ENCODE measurements at regions not wholly inside any gene's neighbourhood (a gene's known extent, or its start where the extent isn't known, plus 50 kb on each side); places are given as distances from the start of the nearest gene placed in this dataset.
A peak's percentile ranks its signal among the peaks of the same experiment; 100 is the strongest.
"Not testable (repeated sequence)": the region's sequence is repeated elsewhere in the genome, so short reads cannot be mapped to it uniquely, and the experiment has no call there.

DNA sequence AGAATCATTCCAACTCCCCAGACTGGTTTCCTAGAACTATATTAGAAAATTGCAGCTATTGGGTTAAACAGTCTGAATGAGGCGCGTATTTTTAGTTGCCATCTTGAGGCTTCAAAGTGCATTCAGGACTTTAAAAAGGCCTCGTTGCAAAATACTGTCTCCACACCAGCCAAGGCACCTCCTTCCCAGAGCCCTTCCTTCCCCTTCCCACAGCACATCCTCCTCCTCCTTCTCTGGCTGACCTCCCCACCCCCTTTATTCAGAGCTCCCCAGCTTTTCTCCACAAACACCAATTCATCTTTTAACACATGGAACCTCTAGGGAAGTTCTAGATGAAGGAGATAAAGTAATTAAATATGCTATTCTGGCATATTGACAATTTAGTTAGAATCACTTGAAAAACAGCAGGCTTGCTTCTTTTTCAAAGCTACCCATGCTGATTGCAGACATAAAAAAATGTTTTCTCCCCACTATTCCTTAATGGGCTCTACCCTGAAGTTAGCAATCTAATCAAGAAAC is 90.3 kb downstream of the RTP5 start:
- DNase-seq, result no peak

GRCh38 chr2:241961454-241961853 is 91.9 kb downstream of the RTP5 start:
- no peak for DNase-seq

- DNase-seq, result no peak
Observed at GRCh38 chr2:241964133-241964532, 94.6 kb downstream of the RTP5 start.

DNA sequence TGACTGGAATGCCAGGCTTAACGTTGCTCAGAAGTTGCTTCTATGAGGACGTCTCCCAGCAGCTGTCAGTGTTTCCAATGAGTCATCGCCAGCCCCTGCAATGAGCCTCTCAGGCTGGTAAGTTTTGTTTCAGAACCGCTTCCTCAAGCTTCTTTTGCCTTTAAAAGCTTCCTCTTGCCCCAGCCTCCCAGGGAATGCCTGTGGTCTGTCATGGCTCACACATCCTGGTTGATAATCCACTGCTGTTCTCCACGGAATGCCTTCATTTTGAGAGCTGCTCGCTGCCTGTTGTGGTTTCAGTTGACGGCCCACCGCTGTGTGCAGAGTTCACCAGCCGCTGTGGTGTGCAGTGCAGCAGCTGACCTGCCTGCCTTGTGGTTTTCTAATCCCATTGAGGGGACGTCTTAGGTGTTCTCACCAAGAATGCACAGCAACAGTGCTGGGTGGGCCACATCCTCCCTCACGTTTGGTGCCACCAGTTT is 96.4 kb downstream of the RTP5 start:
- DNase-seq, result no peak

DNA sequence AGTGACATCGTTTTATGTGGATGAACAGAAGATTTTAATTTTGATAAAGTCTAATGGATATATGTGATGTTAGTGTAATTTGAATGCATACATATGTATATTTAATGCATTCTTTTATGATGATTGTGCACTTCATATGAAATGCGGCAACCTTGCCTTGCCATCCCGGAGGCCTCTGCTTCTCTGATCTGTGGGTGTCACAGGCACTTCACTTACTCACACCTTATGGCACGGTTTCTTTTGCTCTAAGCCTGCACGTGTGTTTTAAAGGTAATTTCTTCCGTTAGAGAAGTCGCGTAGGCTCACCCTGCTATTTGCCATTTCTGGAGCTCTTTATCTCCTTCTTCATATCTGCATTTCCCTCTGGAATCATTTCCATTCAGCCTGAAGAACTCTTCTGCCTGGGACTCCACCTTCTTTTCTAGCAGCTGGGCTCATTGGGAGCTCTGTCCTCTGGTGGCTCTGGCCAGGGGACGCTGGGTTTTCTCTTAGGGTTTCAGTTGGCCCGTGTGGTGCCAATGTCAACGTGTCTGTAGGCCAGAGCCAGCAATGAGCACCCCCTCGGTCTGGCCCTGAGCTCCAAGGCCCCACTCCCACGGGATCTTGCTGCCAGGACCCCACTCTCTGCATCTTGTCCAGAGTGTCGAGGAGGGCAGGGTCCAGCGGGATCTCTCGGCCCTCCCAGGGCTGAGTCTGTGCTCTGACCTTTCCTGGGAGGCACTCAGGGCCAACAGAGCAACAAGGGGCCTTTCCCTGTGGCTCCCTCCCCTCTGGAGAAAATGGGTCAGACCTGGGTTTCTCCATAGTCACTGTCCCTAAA is 97.3 kb downstream of the RTP5 start:
- DNase-seq, result no peak

DNA sequence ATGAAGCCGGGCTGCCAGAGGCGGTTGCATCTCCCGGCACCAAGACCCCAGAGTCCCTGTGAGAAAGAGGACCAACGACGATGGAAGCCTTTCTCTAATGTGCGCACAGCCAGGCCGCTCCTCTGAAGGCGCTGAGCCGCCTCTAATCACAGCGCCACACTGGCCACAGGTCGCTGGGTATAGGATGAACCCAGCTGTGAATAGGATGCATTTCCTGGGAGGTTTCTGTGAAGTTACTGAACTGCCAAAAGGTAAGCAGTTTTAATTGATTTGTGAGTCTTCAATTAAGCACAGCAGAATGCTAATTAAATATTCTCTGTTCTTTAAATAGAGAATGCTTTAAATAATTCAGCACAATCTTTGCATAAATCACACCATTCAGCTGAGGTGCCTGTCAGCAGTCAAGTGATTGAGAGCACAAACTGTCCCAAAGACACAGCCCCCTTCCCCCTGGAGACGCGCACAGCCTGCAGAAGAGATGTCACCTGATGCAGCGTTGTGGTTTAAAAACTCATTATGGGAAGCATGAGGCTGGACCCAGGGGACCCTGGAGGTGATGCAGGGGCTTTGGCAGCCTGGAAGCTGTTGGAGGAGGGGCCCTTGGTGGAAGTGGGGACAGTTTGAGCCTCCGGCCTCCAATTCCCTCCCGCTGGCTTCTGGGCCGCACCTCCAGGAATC is 98.1 kb downstream of the RTP5 start:
- peak; percentile 37 for DNase-seq

DNA sequence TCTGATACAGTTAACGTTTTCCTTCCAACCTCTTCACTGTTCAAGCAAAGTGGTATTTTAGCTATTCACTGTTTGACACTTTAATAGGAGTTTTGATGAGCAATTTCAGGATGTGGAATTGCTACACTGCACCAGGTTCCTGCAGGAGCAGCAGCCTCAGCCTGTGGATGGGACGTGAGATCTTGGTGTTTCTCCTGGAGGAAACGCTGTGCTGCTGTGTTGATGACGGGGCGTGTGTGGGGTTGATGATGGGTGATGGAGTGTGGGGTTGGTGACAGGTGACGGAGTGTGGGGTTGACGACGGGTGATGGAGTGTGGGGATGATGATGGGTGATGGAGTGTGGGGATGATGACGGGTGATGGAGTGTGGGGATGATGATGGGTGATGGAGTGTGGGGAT is 98.9 kb downstream of the RTP5 start:
- no peak for DNase-seq

DNA sequence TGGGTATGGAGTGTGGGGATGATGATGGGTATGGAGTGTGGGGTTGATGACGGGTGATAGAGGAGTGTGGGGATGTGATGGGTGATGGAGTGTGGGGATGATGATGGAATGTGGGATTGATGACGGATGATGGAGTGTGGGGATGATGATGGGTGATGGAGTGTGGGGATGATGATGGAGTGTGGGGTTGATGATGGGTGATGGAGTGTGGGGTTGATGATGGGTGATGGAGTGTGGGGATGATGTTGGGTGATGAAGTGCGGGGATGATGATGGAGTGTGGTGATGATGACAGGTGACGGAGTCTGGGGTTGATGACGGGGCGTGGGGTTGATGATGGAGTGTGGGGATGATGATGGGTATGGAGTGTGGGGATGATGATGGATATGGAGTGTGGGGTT is 99.7 kb downstream of the RTP5 start:
- not testable (repeated sequence) for DNase-seq

DNA sequence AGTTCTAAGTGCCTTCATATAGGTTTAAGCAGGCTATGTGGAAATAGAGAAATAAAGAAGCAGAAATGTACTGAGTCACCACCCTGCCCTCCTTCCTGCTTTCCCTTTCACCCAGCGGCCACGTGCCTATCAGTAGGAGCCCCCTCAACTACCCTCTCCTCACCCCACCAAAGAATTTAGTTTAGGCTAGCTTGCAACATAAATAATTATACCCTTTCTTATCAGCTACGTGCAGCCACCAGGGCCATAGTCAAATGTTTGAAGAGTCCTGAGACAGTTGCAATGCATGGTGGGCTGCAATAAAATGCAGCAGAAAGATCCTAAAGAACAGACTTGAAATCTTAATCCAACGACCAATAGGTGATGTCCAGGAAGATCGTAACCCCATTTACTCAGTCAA is 101.2 kb downstream of the RTP5 start:
- DNase-seq, result no peak

DNA sequence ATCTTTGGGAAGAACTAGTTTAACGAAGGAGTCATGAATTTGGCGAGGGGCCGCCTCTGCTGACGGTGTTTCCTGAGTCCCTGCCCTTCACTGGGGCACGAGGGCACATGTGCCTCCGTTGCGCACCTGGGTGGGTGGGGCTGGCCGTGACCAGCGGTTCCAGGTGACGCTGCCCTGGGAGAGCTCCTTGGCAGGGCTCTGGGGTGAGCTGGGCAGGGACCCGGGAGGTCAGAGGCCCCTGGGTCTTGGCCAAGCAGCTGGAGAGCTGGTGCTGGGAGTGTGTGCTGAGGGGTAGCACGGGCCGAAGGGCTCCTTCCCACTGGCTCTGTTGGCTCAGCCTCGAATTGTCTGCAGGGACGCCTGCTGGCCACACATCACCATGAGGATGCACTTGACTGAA is 104.6 kb downstream of the RTP5 start:
- no peak for DNase-seq

DNA sequence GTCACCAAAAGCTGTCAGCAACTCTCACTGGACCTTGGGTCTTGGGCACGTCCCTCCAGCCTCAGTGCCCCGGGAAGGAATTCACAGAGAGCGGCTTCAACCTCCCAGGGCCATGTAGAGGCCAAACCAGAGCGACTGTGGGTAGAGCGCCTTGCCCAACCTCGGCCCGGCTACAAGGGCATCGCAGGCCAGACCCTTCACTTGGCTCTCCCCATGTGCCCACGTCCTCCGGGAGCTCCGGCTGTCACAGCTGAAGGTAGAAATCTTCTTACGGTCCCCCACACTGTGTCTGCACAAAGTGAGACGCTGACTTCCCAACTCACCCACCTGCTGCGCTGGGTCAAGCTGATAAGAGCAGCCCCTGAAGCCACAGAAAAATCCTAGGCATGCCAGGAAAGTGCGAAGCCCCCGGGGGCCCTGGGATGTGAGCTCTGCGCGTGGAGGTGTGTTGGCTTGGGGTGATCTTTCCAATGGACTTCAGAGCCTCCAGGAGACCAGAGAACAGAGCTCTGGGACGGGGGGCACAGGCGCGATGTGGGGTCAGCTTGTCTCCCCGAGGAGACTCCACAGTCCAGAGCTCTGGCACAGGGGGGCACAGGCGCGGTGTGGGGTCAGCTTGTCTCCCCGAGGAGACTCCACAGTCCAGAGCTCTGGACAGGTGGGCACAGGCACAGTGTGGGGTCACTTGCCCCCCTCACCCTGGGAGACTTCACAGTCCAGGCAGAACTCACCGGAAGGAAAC is 105.5 kb downstream of the RTP5 start:
- no peak for DNase-seq

DNA sequence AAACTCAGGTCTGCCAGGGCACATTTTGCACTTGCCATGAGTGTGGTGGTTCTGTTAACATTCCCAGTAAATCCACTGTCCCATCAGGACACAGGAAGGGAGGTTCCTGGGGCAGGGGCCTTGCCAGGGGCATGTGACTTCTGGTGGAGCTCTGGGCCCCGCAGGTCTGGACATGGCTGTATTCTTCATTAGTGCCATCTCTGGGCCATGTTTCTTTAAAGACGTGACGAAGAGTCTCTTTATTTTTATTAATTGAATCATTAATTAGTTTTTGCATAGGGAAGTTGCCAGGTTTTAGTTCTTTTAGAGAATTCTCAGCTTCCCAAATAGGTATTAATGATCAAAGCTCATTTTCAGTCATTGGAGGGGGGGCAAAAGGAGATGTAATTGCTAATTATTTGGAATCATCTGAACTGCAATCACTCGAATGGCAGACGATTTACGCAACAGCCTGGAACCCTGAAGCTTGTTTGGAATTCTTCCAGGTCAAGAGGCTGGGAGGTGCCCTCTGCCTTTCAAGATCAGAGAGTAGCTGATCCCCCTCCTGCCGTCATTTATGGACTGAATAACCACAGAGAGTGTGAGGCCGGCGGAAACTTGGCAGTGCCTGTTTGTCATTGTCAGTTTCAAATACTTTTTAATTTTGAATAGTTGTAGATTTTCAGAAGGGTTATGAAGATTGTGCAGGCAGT is 106.2 kb downstream of the RTP5 start:
- DNase-seq, result no peak

DNA sequence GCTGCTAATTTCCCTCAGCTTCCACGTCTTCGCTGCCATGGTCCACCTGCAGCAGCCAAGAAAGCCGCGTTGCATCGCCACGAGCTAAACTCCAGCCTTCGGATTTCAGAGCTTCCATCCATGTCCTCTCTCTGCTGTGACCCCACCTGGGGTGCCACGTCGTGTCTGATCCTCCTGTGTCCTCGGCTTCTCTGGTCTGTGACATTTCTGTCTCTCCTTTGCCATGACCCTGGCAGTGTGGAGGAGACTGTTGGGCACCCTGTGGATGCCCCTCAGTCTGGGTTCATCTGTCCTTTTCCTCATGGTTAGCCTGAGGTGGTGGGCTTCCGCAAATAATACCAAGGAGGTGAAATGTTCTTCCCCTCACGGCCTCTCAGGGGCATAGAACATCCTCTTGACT is 106.8 kb downstream of the RTP5 start:
- no peak for DNase-seq

GRCh38 chr2:241977557-241978300 is 108.2 kb downstream of the RTP5 start:
- no peak for DNase-seq

DNA sequence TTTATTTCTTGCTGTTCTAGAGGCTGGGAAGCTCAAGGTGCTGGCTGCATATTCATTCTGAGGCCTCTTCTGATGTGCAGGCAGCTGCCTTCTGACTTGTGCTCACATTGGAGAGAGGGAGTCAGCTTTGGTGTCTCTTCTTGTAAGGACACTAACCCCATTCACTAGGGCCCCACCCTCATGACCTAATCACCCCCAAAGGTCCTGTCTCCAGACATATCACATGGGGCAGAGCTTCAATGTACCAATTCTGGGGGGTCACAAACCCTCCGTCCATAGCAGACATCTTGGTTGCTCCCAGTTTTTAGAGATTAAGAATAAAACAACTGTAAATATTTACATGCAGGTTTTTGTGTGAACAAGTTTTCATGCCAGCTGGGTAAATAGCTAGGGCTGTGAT is 109.1 kb downstream of the RTP5 start:
- DNase-seq, result no peak

GRCh38 chr2:241980193-241980592 is 110.7 kb downstream of the RTP5 start:
- no peak for DNase-seq

GRCh38 chr2:241981076-241981700 is 111.7 kb downstream of the RTP5 start:
- no peak for DNase-seq

GRCh38 chr2:241982706-241983570 is 113.4 kb downstream of the RTP5 start:
- no peak for DNase-seq

GRCh38 chr2:241983571-241984270 is 114.2 kb downstream of the RTP5 start:
- DNase-seq, result no peak

DNA sequence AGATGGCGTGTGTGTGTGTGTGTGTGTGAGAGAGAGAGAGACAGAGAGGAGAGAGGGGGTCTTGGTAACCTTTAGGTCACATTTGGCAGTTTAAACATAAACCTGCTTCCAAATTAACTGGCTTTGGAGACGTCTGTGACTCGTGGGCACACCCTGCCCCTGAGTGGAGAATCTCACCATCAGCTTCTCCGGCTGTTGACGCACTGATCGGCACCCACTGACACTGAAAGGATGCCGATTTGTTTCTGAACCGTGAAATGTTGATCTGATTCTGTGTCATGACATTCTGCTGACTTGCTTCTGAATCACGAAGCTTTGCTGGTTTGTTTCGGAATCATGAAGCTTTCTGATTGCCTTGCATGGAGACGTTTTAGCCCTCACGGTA is 114.7 kb downstream of the RTP5 start:
- no peak for DNase-seq

Measured in NCI-H1436 (cell line).